ENCODE measurements at regions not wholly inside any gene's neighbourhood (a gene's known extent, or its start where the extent isn't known, plus 50 kb on each side); places are given as distances from the start of the nearest gene placed in this dataset.

GRCh38 chr2:236777408-236777807, 207.8 kb downstream of the ACKR3 start:
- no peak overlapping the region for H3K9ac ChIP-seq (ENCODE audit: insufficient read depth, low read length)
- H3K79me2 ChIP-seq (ENCODE audit: control insufficient read depth, insufficient read depth, low read length), result no peaks in the 10 kb centered on the region
- no peak overlapping the region for H3K27ac ChIP-seq (ENCODE audit: insufficient read depth, low read length)
- H2AFZ ChIP-seq (ENCODE audit: low read length), result no peak overlapping the region
- H3K4me3 ChIP-seq (replicated peaks in 1 of 4; ENCODE audit: control extremely low read depth in 1 of 4, insufficient read depth in 1 of 4, low read depth in 3 of 4, low read length in 4 of 4), result no peak overlapping the region
- H3K36me3 ChIP-seq (ENCODE audit: control insufficient read depth, insufficient read depth, low read length), result no peaks in the 10 kb centered on the region
- DNase-seq (ENCODE audit: low read depth in 2 of 2), result no peak
- TF ChIP-seq CTCF (conservative IDR thresholded peaks at IDR 0.05 in 1 of 2, IDR thresholded peaks at IDR 0.05 in 1 of 2; ENCODE audit: low read depth in 1 of 2, low read length in 2 of 2), result no peak
- no peak for TF ChIP-seq EZH2 (IDR thresholded peaks at IDR 0.05; ENCODE audit: low read length, missing control alignments)
- no peaks in the 10 kb centered on the region for H4K20me1 ChIP-seq (ENCODE audit: control insufficient read depth, extremely low read depth, insufficient read depth, low read length)
- no peaks in the 10 kb centered on the region for H3K27me3 ChIP-seq (ENCODE audit: control insufficient read depth, insufficient read depth, low read length)
- H3K4me1 ChIP-seq (ENCODE audit: control insufficient read depth, extremely low read depth, insufficient read depth, low read length), result no peaks in the 10 kb centered on the region
- H3K9me3 ChIP-seq (ENCODE audit: control insufficient read depth, insufficient read depth, low read depth, low read length), result no peaks in the 10 kb centered on the region
- no peak overlapping the region for H3K4me2 ChIP-seq (ENCODE audit: extremely low read depth, insufficient read depth, low read length)

GRCh38 chr2:236781933-236782816, 212.6 kb downstream of the ACKR3 start:
- no peaks in the 10 kb centered on the region for H3K36me3 ChIP-seq (ENCODE audit: control insufficient read depth, insufficient read depth, low read length)
- H3K9me3 ChIP-seq (ENCODE audit: control insufficient read depth, insufficient read depth, low read depth, low read length), result no peaks in the 10 kb centered on the region
- H3K27me3 ChIP-seq (ENCODE audit: control insufficient read depth, insufficient read depth, low read length), result no peaks in the 10 kb centered on the region
- H3K9ac ChIP-seq (ENCODE audit: insufficient read depth, low read length), result no peak overlapping the region
- H2AFZ ChIP-seq (ENCODE audit: low read length), result no peak overlapping the region
- H4K20me1 ChIP-seq (ENCODE audit: control insufficient read depth, extremely low read depth, insufficient read depth, low read length), result no peaks in the 10 kb centered on the region
- TF ChIP-seq EZH2 (IDR thresholded peaks at IDR 0.05; ENCODE audit: low read length, missing control alignments), result no peak
- no peak for TF ChIP-seq CTCF (conservative IDR thresholded peaks at IDR 0.05 in 1 of 2, IDR thresholded peaks at IDR 0.05 in 1 of 2; ENCODE audit: low read depth in 1 of 2, low read length in 2 of 2)
- H3K4me3 ChIP-seq (replicated peaks in 1 of 4; ENCODE audit: control extremely low read depth in 1 of 4, insufficient read depth in 1 of 4, low read depth in 3 of 4, low read length in 4 of 4), result no peak overlapping the region
- no peak overlapping the region for H3K4me2 ChIP-seq (ENCODE audit: extremely low read depth, insufficient read depth, low read length)
- H3K4me1 ChIP-seq (ENCODE audit: control insufficient read depth, extremely low read depth, insufficient read depth, low read length), result no peaks in the 10 kb centered on the region
- DNase-seq (ENCODE audit: low read depth in 2 of 2), result peak in 1 of 2 donors; percentile 20
- H3K79me2 ChIP-seq (ENCODE audit: control insufficient read depth, insufficient read depth, low read length), result no peaks in the 10 kb centered on the region
- no peak overlapping the region for H3K27ac ChIP-seq (ENCODE audit: insufficient read depth, low read length)

GRCh38 chr2:236782938-236783337, 213.3 kb downstream of the ACKR3 start:
- Histone ChIP-seq H3K4me2 (ENCODE audit: extremely low read depth, insufficient read depth, low read length) (no peak overlapping the region), H3K4me3 (replicated peaks in 1 of 4; ENCODE audit: control extremely low read depth in 1 of 4, insufficient read depth in 1 of 4, low read depth in 3 of 4, low read length in 4 of 4) (no peak overlapping the region), H3K36me3 (ENCODE audit: control insufficient read depth, insufficient read depth, low read length) (no peaks in the 10 kb centered on the region), H3K79me2 (ENCODE audit: control insufficient read depth, insufficient read depth, low read length) (no peaks in the 10 kb centered on the region), H3K4me1 (ENCODE audit: control insufficient read depth, extremely low read depth, insufficient read depth, low read length) (no peaks in the 10 kb centered on the region), H4K20me1 (ENCODE audit: control insufficient read depth, extremely low read depth, insufficient read depth, low read length) (no peaks in the 10 kb centered on the region), H3K27ac (ENCODE audit: insufficient read depth, low read length) (no peak overlapping the region), H3K27me3 (ENCODE audit: control insufficient read depth, insufficient read depth, low read length) (no peaks in the 10 kb centered on the region), H2AFZ (ENCODE audit: low read length) (no peak overlapping the region), H3K9me3 (ENCODE audit: control insufficient read depth, insufficient read depth, low read depth, low read length) (no peaks in the 10 kb centered on the region), H3K9ac (ENCODE audit: insufficient read depth, low read length) (no peak overlapping the region)
- TF ChIP-seq EZH2 (IDR thresholded peaks at IDR 0.05; ENCODE audit: low read length, missing control alignments), result no peak
- TF ChIP-seq CTCF (conservative IDR thresholded peaks at IDR 0.05 in 1 of 2, IDR thresholded peaks at IDR 0.05 in 1 of 2; ENCODE audit: low read depth in 1 of 2, low read length in 2 of 2), result no peak
- DNase-seq (ENCODE audit: low read depth in 2 of 2), result peak in 1 of 2 donors; percentile 81

Data from fibroblast of lung (primary cell).